ENCODE measurements at regions not wholly inside any gene's neighbourhood (a gene's known extent, or its start where the extent isn't known, plus 50 kb on each side); places are given as distances from the start of the nearest gene placed in this dataset.
"Not testable (repeated sequence)": the region's sequence is repeated elsewhere in the genome, so short reads cannot be mapped to it uniquely, and the experiment has no call there.

DNA sequence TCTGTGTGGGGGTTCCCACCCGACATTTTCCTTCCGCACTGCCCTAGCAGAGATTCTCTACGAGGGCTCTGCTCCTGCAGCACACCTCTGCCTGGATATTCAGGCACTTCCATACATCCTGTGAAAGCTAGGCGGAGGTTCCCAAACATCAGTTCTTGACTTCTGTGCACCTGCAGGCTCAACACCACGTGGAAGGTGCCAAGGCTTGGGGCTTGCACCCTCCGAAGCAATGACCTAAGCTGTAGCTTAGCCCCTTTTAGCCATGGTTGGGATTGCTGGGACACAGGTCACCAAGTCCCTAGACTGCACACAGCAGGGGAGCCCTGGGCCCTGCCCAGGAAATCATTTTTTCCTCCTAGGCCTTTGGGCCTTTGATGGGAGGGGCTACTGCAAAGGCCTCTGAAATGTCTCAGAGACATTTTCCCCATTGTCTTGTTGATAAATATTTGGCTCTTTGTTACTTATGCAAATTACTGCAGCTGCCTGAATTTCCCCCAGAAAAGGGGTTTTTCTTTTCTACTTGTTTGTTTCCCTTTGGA, 1004.8 kb downstream of the OLFM4 start:
- Histone ChIP-seq H3K4me3 (no peak overlapping the region), H3K27me3 (no peaks in the 10 kb centered on the region), H3K4me1 (no peaks in the 10 kb centered on the region), H3K9me3 (no peaks in the 10 kb centered on the region), H3K36me3 (no peaks in the 10 kb centered on the region), H3K27ac (no peak overlapping the region)
- TF ChIP-seq, protein P1, sequence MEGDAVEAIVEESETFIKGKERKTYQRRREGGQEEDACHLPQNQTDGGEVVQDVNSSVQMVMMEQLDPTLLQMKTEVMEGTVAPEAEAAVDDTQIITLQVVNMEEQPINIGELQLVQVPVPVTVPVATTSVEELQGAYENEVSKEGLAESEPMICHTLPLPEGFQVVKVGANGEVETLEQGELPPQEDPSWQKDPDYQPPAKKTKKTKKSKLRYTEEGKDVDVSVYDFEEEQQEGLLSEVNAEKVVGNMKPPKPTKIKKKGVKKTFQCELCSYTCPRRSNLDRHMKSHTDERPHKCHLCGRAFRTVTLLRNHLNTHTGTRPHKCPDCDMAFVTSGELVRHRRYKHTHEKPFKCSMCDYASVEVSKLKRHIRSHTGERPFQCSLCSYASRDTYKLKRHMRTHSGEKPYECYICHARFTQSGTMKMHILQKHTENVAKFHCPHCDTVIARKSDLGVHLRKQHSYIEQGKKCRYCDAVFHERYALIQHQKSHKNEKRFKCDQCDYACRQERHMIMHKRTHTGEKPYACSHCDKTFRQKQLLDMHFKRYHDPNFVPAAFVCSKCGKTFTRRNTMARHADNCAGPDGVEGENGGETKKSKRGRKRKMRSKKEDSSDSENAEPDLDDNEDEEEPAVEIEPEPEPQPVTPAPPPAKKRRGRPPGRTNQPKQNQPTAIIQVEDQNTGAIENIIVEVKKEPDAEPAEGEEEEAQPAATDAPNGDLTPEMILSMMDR (IDR thresholded peaks at IDR 0.05), result no peak
- TF ChIP-seq POLR2AphosphoS5 (IDR thresholded peaks at IDR 0.05) (no peak), EP300 (IDR thresholded peaks at IDR 0.05) (no peak), POLR2A (IDR thresholded peaks at IDR 0.05) (no peak)
- WGBS, result 86% methylated on average over 4 of the region's 6 CpGs
- no peak for DNase-seq (ENCODE audit: low spot score in 2 of 2)

DNA sequence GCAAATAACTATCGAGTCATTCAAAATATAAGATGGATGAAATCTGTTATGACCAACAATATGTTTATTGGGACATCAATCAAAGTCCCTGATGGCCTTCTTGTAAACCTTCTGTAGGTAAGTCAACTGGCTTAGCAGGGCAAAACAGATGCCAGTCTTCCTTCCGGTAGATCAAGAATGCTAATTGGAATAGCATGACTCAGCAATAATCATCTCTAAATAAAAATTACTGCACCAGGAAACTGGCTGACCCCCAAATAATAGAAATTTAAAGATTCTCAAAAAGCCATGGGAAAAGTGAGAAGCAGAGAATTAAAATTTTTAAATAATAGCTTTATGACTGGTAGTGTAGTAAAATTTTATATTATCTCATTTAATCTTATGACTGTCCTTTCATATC, 1005.4 kb downstream of the OLFM4 start:
- Histone ChIP-seq H3K27ac (no peak overlapping the region), H3K27me3 (no peaks in the 10 kb centered on the region), H3K9me3 (no peaks in the 10 kb centered on the region), H3K36me3 (no peaks in the 10 kb centered on the region), H3K4me1 (no peaks in the 10 kb centered on the region), H3K4me3 (no peak overlapping the region)
- TF ChIP-seq, protein P1 (IDR thresholded peaks at IDR 0.05), result no peak
- TF ChIP-seq EP300 (IDR thresholded peaks at IDR 0.05) (no peak), POLR2AphosphoS5 (IDR thresholded peaks at IDR 0.05) (no peak), POLR2A (IDR thresholded peaks at IDR 0.05) (no peak)
- DNase-seq (ENCODE audit: low spot score in 2 of 2), result no peak
- 89% methylated on average over 2 of the region's 2 CpGs for WGBS

DNA sequence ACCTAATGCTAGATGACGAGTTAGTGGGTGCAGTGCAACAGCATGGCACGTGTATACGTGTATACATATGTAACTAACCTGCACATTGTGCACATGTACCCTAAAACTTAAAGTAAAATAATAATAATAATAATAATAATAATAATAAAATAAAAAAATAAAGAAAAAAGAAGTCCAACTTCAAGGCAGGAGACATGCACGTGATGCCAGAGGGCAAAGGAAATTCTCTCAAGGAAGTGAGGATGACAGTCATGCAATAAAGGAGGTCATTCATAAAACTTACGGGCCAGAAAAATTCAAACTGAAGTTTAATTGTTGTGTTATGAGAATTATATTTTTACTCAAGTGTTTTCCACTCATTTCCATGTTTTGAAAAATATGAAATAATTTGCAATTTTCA, 1028.8 kb downstream of the OLFM4 start:
- DNase-seq (ENCODE audit: low spot score in 2 of 2); H3K4me1 ChIP-seq: not testable (repeated sequence)
- WGBS, result 85% methylated on average over 5 of the region's 5 CpGs

DNA sequence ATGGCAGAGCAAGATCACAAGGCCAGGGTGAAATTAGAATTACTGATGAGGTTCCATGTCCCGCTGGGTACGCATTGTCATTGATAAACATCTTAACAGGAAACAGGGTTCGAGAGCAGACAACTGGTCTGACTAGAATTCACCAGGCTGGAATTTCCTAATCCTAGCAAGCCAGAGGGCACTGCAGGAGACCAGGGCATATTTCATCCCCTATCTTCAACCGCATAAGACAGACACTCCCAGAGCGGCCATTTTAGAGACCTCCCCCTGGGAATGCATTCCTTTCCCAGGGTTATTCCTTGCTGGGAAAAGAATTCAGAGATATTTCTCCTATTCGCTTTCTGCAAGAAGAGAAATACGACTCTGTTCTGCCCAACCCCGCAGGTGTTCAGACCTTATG, 1041.3 kb downstream of the OLFM4 start:
- H3K4me3 ChIP-seq; H3K36me3 ChIP-seq; H3K27me3 ChIP-seq; DNase-seq (ENCODE audit: low spot score in 2 of 2); H3K4me1 ChIP-seq; H3K27ac ChIP-seq: not testable (repeated sequence)
- WGBS, result 85% methylated on average over 8 of the region's 8 CpGs
- peaks cover 22% of the 10 kb centered on the region for H3K9me3 ChIP-seq

More for the DNA sequence above, 1028.8 kb downstream of the OLFM4 start:
- not testable (repeated sequence) for H3K9me3 ChIP-seq, H3K27me3 ChIP-seq, H3K4me3 ChIP-seq, H3K36me3 ChIP-seq, H3K27ac ChIP-seq

DNA sequence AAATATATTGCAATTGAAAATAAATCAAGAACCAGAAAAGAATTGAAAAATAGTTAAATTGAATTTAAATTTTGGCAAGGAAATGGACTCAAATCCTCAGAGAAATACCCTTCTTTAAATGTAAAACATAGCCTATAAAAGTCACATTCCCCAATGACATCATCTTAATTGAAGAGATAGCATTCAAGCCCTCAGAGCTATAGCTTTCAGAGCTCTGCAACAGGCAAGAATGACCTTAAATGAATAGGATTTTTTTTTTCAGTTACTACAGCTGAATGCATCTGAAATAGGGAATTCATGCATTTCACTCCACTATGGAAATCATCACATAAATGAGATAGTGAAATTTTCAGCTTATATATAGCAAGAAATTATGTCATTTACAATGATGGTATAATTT, 1049.0 kb downstream of the OLFM4 start:
- Histone ChIP-seq H3K27me3 (no peaks in the 10 kb centered on the region), H3K27ac (no peak overlapping the region)

DNA sequence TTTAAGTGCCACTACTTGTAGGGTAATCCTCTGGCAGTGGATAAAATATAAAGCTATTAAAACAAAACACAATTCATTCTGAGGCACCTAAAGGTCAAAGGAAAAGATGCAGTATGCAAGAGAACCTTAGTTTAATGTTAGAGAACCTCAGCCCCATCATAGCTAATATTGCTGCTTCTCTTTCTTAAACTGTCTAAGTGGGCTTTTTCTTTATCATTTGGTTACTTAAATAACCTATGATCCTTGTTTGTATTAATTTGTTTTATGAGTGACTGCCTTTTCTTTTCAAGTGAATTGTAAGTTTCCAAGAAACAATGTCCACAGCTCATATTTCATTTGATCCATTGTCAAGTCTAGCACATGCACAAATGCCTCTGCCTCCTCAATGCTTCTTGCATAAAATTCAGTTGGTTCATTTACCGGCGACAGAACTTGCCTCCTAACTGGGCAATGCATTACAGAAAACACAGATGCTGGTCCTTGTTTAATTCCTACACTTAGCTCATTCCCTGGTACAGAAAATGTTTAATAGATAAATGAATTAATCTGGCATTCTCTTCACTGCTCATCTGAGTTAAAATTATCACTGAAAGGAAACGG, 1049.8 kb downstream of the OLFM4 start:
- TF ChIP-seq EP300 (IDR thresholded peaks at IDR 0.05) (no peak), POLR2AphosphoS5 (IDR thresholded peaks at IDR 0.05) (no peak)
- no peak overlapping the region for H3K4me3 ChIP-seq
- no peaks in the 10 kb centered on the region for H3K27me3 ChIP-seq
- H3K27ac ChIP-seq, result no peak overlapping the region
- WGBS, result 51% methylated on average over 3 of the region's 3 CpGs
- no peaks in the 10 kb centered on the region for H3K9me3 ChIP-seq
- H3K4me1 ChIP-seq, result no peaks in the 10 kb centered on the region
- no peak for DNase-seq (ENCODE audit: low spot score in 2 of 2)
- H3K36me3 ChIP-seq, result no peaks in the 10 kb centered on the region

More for the DNA sequence above, 1049.0 kb downstream of the OLFM4 start:
- TF ChIP-seq EP300 (IDR thresholded peaks at IDR 0.05) (no peak), POLR2A (IDR thresholded peaks at IDR 0.05) (no peak), POLR2AphosphoS5 (IDR thresholded peaks at IDR 0.05) (no peak)
- TF ChIP-seq, protein P1 (IDR thresholded peaks at IDR 0.05), result no peak
- Histone ChIP-seq H3K9me3 (no peaks in the 10 kb centered on the region), H3K4me3 (no peak overlapping the region), H3K4me1 (no peaks in the 10 kb centered on the region), H3K36me3 (no peaks in the 10 kb centered on the region)
- no peak for DNase-seq (ENCODE audit: low spot score in 2 of 2)

DNA sequence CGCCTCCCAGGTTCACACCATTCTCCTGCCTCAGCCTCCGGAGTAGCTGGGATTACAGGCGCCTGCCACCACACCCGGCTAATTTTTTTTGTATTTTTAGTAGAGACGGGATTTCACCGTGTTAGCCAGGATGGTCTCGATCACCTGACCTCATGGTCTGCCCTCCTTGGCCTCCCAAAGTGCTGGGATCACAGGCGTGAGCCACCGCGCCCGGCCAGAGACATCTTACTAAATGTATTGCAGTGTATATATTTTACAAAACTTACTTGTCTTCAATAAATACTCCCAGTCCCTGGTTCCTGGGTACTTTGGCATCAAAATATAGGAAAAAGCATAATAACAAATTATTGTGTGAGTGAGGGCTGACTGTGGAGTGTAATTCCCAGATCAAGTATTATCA, 1053.7 kb downstream of the OLFM4 start:
- not testable (repeated sequence) for H3K27me3 ChIP-seq; H3K9me3 ChIP-seq; H3K4me3 ChIP-seq; H3K27ac ChIP-seq; DNase-seq (ENCODE audit: low spot score in 2 of 2); H3K36me3 ChIP-seq; H3K4me1 ChIP-seq
- 90% methylated on average over 11 of the region's 11 CpGs for WGBS

Data from suprapubic skin (tissue), 4 donors.